HepG2 (cell line): ENCODE measurements at regions not wholly inside any gene's neighbourhood (a gene's known extent, or its start where the extent isn't known, plus 50 kb on each side); places are given as distances from the start of the nearest gene placed in this dataset.

Experiments
- BCL6 ChIP-seq: IDR thresholded peaks from 2 replicates; pipeline ENCODE4 v1.6.1; 2016; ENCODE audit warnings: missing genetic modification reagents, missing compliant biosample characterization
- CBX5 ChIP-seq: sonication (generic); formaldehyde crosslinking; IDR thresholded peaks from 2 replicates; pipeline ENCODE4 v1.4.0; 2020; ENCODE audit warnings: missing genetic modification reagents, borderline replicate concordance
- CERS6 ChIP-seq: sonication (generic); formaldehyde crosslinking; IDR thresholded peaks from 2 replicates; pipeline ENCODE4 v1.5.0; 2020; ENCODE audit warnings: missing genetic modification reagents
- DMAP1 ChIP-seq: IDR thresholded peaks from 2 replicates; pipeline ENCODE4 v1.6.1; 2016
- EHMT2 ChIP-seq: fragments of 200-600 bp; sonication (generic); IDR thresholded peaks from 2 replicates; pipeline ENCODE4 v1.7.0; 2017; ENCODE audit warnings: antibody characterized with exemption, low read depth, low read length, borderline replicate concordance
- HCFC1 ChIP-seq: fragments of 150-350 bp; IDR thresholded peaks from 2 replicates; pipeline ENCODE4 v1.6.1; 2014; ENCODE audit warnings: low read depth, low read length
- HNRNPUL1 ChIP-seq: fragments of 200-400 bp; formaldehyde crosslinking; IDR thresholded peaks from 2 replicates; pipeline ENCODE4 v1.6.1; 2017; ENCODE audit warnings: low read depth, mild to moderate bottlenecking, low read length, moderate library complexity
- MAFF ChIP-seq: IDR thresholded peaks from 2 replicates; pipeline ENCODE4 v1.6.1; 2011; ENCODE audit warnings: low read depth, low read length, improper control_type of control experiment
- MTERF4 ChIP-seq: sonication (generic); formaldehyde crosslinking; IDR thresholded peaks from 2 replicates; pipeline ENCODE4 v1.8.0; 2023; ENCODE audit warnings: mild to moderate bottlenecking, missing genetic modification reagents
- NFATC3 ChIP-seq: sonication (generic); formaldehyde crosslinking; IDR thresholded peaks from 2 replicates; pipeline ENCODE4 v1.5.1; 2020; ENCODE audit warnings: mild to moderate bottlenecking, missing genetic modification reagents
- PCBP1 ChIP-seq: fragments of 200-400 bp; formaldehyde crosslinking; IDR thresholded peaks from 2 replicates; pipeline ENCODE4 v1.6.1; 2017; ENCODE audit warnings: mild to moderate bottlenecking, low read depth, low read length, borderline replicate concordance
- POLR2AphosphoS2 ChIP-seq: IDR thresholded peaks from 2 replicates; pipeline ENCODE4 v1.6.1; 2011; ENCODE audit warnings: low read depth, low read length, improper control_type of control experiment
- SP1 ChIP-seq, 2 experiments: fragments of 450-650 bp in 1 of 2; sonication (generic) in 1 of 2; formaldehyde crosslinking in 1 of 2; IDR thresholded peaks; 2 replicates each; pipeline versions ENCODE4 v1.4.0 to v1.6.1; 2016 to 2020; ENCODE audit warnings: missing genetic modification reagents in 1 of 2
- U2AF2 ChIP-seq: fragments of 200-400 bp; formaldehyde crosslinking; IDR thresholded peaks from 2 replicates; pipeline ENCODE4 v1.6.1; 2017; ENCODE audit warnings: low read depth, mild to moderate bottlenecking, low read length
- ZEB1 ChIP-seq: IDR thresholded peaks from 2 replicates; pipeline ENCODE4 v1.6.1; 2012; ENCODE audit warnings: mild to moderate bottlenecking, low read depth, inconsistent platforms; ENCODE audit not compliant: insufficient replicate concordance
- ZNF274 ChIP-seq: sonication (generic); formaldehyde crosslinking; IDR thresholded peaks from 2 replicates; pipeline ENCODE4 v1.5.1; 2020; ENCODE audit warnings: mild to moderate bottlenecking, missing genetic modification reagents
- ZNF335 ChIP-seq: sonication (generic); formaldehyde crosslinking; IDR thresholded peaks from 2 replicates; pipeline ENCODE4 v1.4.0; 2020; ENCODE audit warnings: missing genetic modification reagents
- ZNF501 ChIP-seq: sonication (generic); formaldehyde crosslinking; IDR thresholded peaks from 2 replicates; pipeline ENCODE4 v1.5.1; 2020; ENCODE audit warnings: mild to moderate bottlenecking, moderate library complexity, missing genetic modification reagents
- ZNF557 ChIP-seq: sonication (generic); formaldehyde crosslinking; IDR thresholded peaks from 2 replicates; pipeline ENCODE4 v1.4.0; 2020; ENCODE audit warnings: missing genetic modification reagents
- ZNF609 ChIP-seq: sonication (generic); formaldehyde crosslinking; IDR thresholded peaks from 2 replicates; pipeline ENCODE4 v1.4.0; 2020; ENCODE audit warnings: mild to moderate bottlenecking, missing genetic modification reagents, borderline replicate concordance
- ZNF644 ChIP-seq: IDR thresholded peaks from 2 replicates; pipeline ENCODE4 v1.6.1; 2016; ENCODE audit warnings: low read depth
- ZNF670 ChIP-seq: sonication (generic); formaldehyde crosslinking; IDR thresholded peaks from 2 replicates; pipeline ENCODE4 v1.8.0; 2022; ENCODE audit warnings: mild to moderate bottlenecking, missing genetic modification reagents, borderline replicate concordance
- ZNF674 ChIP-seq: sonication (generic); formaldehyde crosslinking; IDR thresholded peaks from 2 replicates; pipeline ENCODE4 v1.5.0; 2020; ENCODE audit warnings: low read depth, mild to moderate bottlenecking, missing genetic modification reagents
- ZNF747 ChIP-seq: sonication (generic); formaldehyde crosslinking; IDR thresholded peaks from 2 replicates; pipeline ENCODE4 v1.8.1; 2023; ENCODE audit warnings: missing genetic modification reagents, mild to moderate bottlenecking, borderline replicate concordance

GRCh38 chr21:43274022-43274945 lies 105.5 kb downstream of the CRYAA start (continued):
- TF ChIP-seq ZNF501 (peak; percentile 26; the same call in 1 of the 2 replicates), ZEB1 (no peak), BCL6 (CRISPR knock-in tag) (peak; percentile 67), HCFC1 (no peak), SP1 (IDR thresholded peaks at IDR 0.05) (no peak), SP1 (CRISPR knock-in tag; IDR thresholded peaks at IDR 0.05) (no peak), ZNF557 (CRISPR knock-in tag) (no peak), MTERF4 (no peak), ZNF335 (no peak), ZNF670 (CRISPR knock-in tag) (no peak), DMAP1 (CRISPR knock-in tag) (no peak), MAFF (no peak), CERS6 (CRISPR knock-in tag) (no peak), EHMT2 (no peak), POLR2AphosphoS2 (no peak), ZNF747 (no peak), HNRNPUL1 (no peak), PCBP1 (no peak), ZNF274 (CRISPR knock-in tag) (no peak), ZNF674 (no peak), ZNF609 (CRISPR knock-in tag) (0 out of 2 replicates have a peak, but pooled peaks have one; percentile 26), CBX5 (CRISPR knock-in tag) (no peak), U2AF2 (no peak), ZNF644 (no peak), NFATC3 (CRISPR knock-in tag) (no peak)
